Stimulated activated CD8-positive, alpha-beta memory T cell treated with anti-CD3 and anti-CD28 coated beads, Interleukin-7, amount 100 ng/mL, for 1 hour (primary cell): ENCODE measurements at regions not wholly inside any gene's neighbourhood (a gene's known extent, or its start where the extent isn't known, plus 50 kb on each side); places are given as distances from the start of the nearest gene placed in this dataset.

Source experiments
- DNase-seq, 2 donors: peaks; one replicate each; pipeline ENCODE4 v3.0.0-alpha.2; 2020; ENCODE audit warnings: low read depth in 2 of 2

- no peak for DNase-seq
These were observed 87.9 kb upstream of the MAMDC2 start for GRCh38 chr9:69955536-69956355.

GRCh38 chr9:69961843-69962242, 81.8 kb upstream of the MAMDC2 start:
- DNase-seq, result no peak

- DNase-seq, result no peak
These were observed 79.8 kb upstream of the MAMDC2 start for GRCh38 chr9:69963803-69964202.

- no peak for DNase-seq
These were observed 79.2 kb upstream of the MAMDC2 start for GRCh38 chr9:69964446-69964845.

GRCh38 chr9:69965416-69966145, 78.1 kb upstream of the MAMDC2 start:
- DNase-seq, result no peak

- DNase-seq, result no peak
These were observed 76.3 kb upstream of the MAMDC2 start for GRCh38 chr9:69967344-69967743.

GRCh38 chr9:69970001-69970533, 73.6 kb upstream of the MAMDC2 start:
- DNase-seq, result no peak

GRCh38 chr9:69971643-69972449, 71.8 kb upstream of the MAMDC2 start:
- DNase-seq, result peak in 1 of 2 donors; percentile 2

- DNase-seq, result no peak
These were observed 68.0 kb upstream of the MAMDC2 start for GRCh38 chr9:69975681-69976080.

- DNase-seq, result no peak
These were observed 67.5 kb upstream of the MAMDC2 start for GRCh38 chr9:69976152-69976551.

GRCh38 chr9:69980041-69980440, 63.6 kb upstream of the MAMDC2 start:
- no peak for DNase-seq

GRCh38 chr9:69980591-69980990, 63.1 kb upstream of the MAMDC2 start:
- DNase-seq, result no peak

- no peak for DNase-seq
These were observed 61.8 kb upstream of the MAMDC2 start for GRCh38 chr9:69981686-69982445.

GRCh38 chr9:69984831-69985230, 58.8 kb upstream of the MAMDC2 start:
- no peak for DNase-seq

- no peak for DNase-seq
These were observed 57.7 kb upstream of the MAMDC2 start for GRCh38 chr9:69985971-69986370.

- no peak for DNase-seq
These were observed 56.7 kb upstream of the MAMDC2 start for GRCh38 chr9:69986970-69987369.

- DNase-seq, result no peak
These were observed 56.2 kb upstream of the MAMDC2 start for GRCh38 chr9:69987457-69987856.

- no peak for DNase-seq
These were observed 50.5 kb upstream of the MAMDC2 start for GRCh38 chr9:69993110-69993509.
